Thyroid gland (tissue), 4 donors: ENCODE measurements at regions not wholly inside any gene's neighbourhood (a gene's known extent, or its start where the extent isn't known, plus 50 kb on each side); places are given as distances from the start of the nearest gene placed in this dataset.

Experiments used
- DNase-seq, 2 donors: peaks; one replicate each; pipeline ENCODE4 v3.0.0-alpha.2; 2019
- H3K27ac ChIP-seq, 3 donors: fragments of 200-600 bp; sonication (generic); 1 replicate in 2 of 3; 2 replicates in 1 of 3; pipeline ENCODE4 v1.5.1; 2016 to 2019; ENCODE audit warnings: mild to moderate bottlenecking in 1 of 3, moderate library complexity in 1 of 3
- H3K27me3 ChIP-seq: fragments of 200-600 bp; sonication (generic); one replicate; pipeline ENCODE4 v1.5.1; 2019
- H3K36me3 ChIP-seq, 2 donors: fragments of 200-600 bp; sonication (generic); one replicate each; pipeline ENCODE4 v1.5.1; 2016 to 2019
- H3K4me1 ChIP-seq, 2 donors: fragments of 200-600 bp; sonication (generic); one replicate each; pipeline ENCODE4 v1.5.1; 2017 to 2019
- H3K4me3 ChIP-seq, 3 donors: fragments of 200-600 bp; sonication (generic); replicated peaks in 1 of 3; 1 replicate in 2 of 3; 2 replicates in 1 of 3; pipeline ENCODE4 v1.5.1; 2016; ENCODE audit warnings: mild to moderate bottlenecking in 1 of 3
- H3K9me3 ChIP-seq: fragments of 200-600 bp; sonication (generic); one replicate; pipeline ENCODE4 v1.5.1; 2017
- CTCF ChIP-seq, 6 experiments: fragments of 200-600 bp in 3 of 6; fragments of 450-650 bp in 3 of 6; sonication (generic) in 3 of 6; IDR thresholded peaks; one replicate each; pipeline ENCODE4 v1.5.1; 2016 to 2019; ENCODE audit warnings: antibody characterized with exemption in 6 of 6, mild to moderate bottlenecking in 2 of 6, inconsistent platforms in 1 of 6, moderate library complexity in 1 of 6
- POLR2A ChIP-seq, 2 donors: fragments of 450-650 bp; IDR thresholded peaks; one replicate each; pipeline ENCODE4 v1.6.1; 2017; ENCODE audit warnings: antibody characterized with exemption in 2 of 2, mild to moderate bottlenecking in 2 of 2, moderate library complexity in 1 of 2
- WGBS, 2 donors: methylation state at CpG; one replicate each; pipeline ENCODE4 v1.1.5; 2017; 5-methylcytosine and 5-hydroxymethylcytosine counted together
- intact Hi-C: fragments of 100-400 bp; cut with DNase I; formaldehyde crosslinking; loops from one replicate; pipeline ENCODE4 v1.15.1; 2023

- Histone ChIP-seq H3K36me3 (no peaks in the 10 kb centered on the region), H3K4me3 (no peak overlapping the region), H3K4me1 (no peaks in the 10 kb centered on the region), H3K27me3 (no peaks in the 10 kb centered on the region), H3K9me3 (no peaks in the 10 kb centered on the region), H3K27ac (no peak overlapping the region)
- WGBS, 2 donors, result 82 to 89% methylated on average over 2 of the region's 2 CpGs
- TF ChIP-seq POLR2A (IDR thresholded peaks at IDR 0.05) (no peak), CTCF (IDR thresholded peaks at IDR 0.05) (no peak)
- DNase-seq, result no peak
- intact Hi-C loops, result no loop called here
Measured at GRCh38 chr9:109681301-109681700, 98.7 kb upstream of the PALM2AKAP2 start.

- H3K27ac ChIP-seq, result no peak overlapping the region
- intact Hi-C loops, result no loop called here
- no peak overlapping the region for H3K4me3 ChIP-seq
- TF ChIP-seq POLR2A (IDR thresholded peaks at IDR 0.05) (no peak), CTCF (IDR thresholded peaks at IDR 0.05) (no peak)
- WGBS, 2 donors, result 70 to 84% methylated on average over 1 of the region's 1 CpG
- H3K4me1 ChIP-seq, result no peaks in the 10 kb centered on the region
- no peaks in the 10 kb centered on the region for H3K9me3 ChIP-seq
- no peaks in the 10 kb centered on the region for H3K27me3 ChIP-seq
- DNase-seq, result no peak
- no peaks in the 10 kb centered on the region for H3K36me3 ChIP-seq
Measured at GRCh38 chr9:109682227-109682626, 97.8 kb upstream of the PALM2AKAP2 start.

- Histone ChIP-seq H3K9me3 (no peaks in the 10 kb centered on the region), H3K27ac (no peak overlapping the region), H3K4me3 (no peak overlapping the region), H3K4me1 (no peaks in the 10 kb centered on the region), H3K27me3 (no peaks in the 10 kb centered on the region), H3K36me3 (no peaks in the 10 kb centered on the region)
- WGBS, 2 donors, result 95 to 97% methylated on average over 3 of the region's 3 CpGs
- intact Hi-C loops, result no loop called here
- TF ChIP-seq POLR2A (IDR thresholded peaks at IDR 0.05) (no peak), CTCF (IDR thresholded peaks at IDR 0.05) (no peak)
- no peak for DNase-seq
Measured at GRCh38 chr9:109683521-109683920, 96.5 kb upstream of the PALM2AKAP2 start.

GRCh38 chr9:109689701-109690100, 90.3 kb upstream of the PALM2AKAP2 start:
- Histone ChIP-seq H3K27me3 (no peaks in the 10 kb centered on the region), H3K27ac (no peak overlapping the region), H3K36me3 (no peaks in the 10 kb centered on the region), H3K4me1 (no peaks in the 10 kb centered on the region), H3K9me3 (no peaks in the 10 kb centered on the region), H3K4me3 (no peak overlapping the region)
- DNase-seq, result no peak
- no peak for TF ChIP-seq POLR2A (IDR thresholded peaks at IDR 0.05)
- no peak for TF ChIP-seq CTCF (IDR thresholded peaks at IDR 0.05)
- WGBS, 2 donors, result 87 to 88% methylated on average over 3 of the region's 3 CpGs
- intact Hi-C loops, result no loop called here

GRCh38 chr9:109699019-109699418, 81.0 kb upstream of the PALM2AKAP2 start:
- TF ChIP-seq CTCF (IDR thresholded peaks at IDR 0.05) (no peak), POLR2A (IDR thresholded peaks at IDR 0.05) (no peak)
- 88% methylated on average over 2 of the region's 2 CpGs for WGBS, 2 donors
- Histone ChIP-seq H3K36me3 (no peaks in the 10 kb centered on the region), H3K27me3 (no peaks in the 10 kb centered on the region), H3K4me3 (no peak overlapping the region), H3K9me3 (no peaks in the 10 kb centered on the region), H3K4me1 (no peaks in the 10 kb centered on the region), H3K27ac (no peak overlapping the region)
- intact Hi-C loops, result no loop called here
- no peak for DNase-seq
